HG03108 (cell line): ENCODE measurements at regions not wholly inside any gene's neighbourhood (a gene's known extent, or its start where the extent isn't known, plus 50 kb on each side); places are given as distances from the start of the nearest gene placed in this dataset.

Source experiments
- ATAC-seq: cut with Tn5 transposase; IDR thresholded peaks from one replicate; pipeline ENCODE4 v1.9.1; 2021; ENCODE audit warnings: moderate library complexity; ENCODE audit not compliant: unreplicated experiment

DNA sequence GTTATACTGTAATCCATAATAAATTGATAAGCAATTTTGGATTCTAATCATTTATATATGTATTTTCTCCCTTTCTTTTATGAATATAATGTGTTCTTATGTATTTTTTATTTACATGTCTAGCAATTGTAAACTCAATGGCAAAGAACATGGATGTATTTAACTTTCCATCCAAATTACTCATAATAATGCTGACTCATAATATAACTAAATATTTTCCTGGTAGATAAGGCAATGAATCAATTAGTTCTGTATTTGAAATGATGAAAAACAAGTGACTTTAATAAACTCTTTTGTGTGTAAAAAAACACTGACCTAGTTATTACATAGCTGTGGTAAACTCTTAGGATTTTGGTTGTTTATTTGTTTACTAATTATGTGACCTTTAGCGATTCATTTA is 211.2 kb downstream of the DTHD1 start:
- no peak for ATAC-seq

DNA sequence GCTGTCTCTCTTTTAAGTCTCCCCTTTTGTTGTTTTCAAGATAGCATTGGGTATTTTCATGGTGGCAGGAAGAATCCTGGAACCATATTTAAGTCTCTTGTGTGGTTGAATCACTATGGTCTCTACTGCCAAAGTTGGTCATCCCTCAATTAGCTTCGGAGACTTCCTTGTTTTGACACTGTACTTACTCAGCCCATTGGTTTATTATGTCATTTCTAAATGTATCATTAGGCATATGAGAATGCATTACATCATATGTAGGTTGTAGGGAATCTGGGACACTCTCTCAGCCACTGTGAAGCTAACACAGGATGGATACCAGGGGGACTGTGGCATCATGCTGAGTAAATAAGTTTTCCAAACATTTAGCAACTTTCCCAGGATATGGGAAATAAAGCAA is 211.8 kb downstream of the DTHD1 start:
- no peak for ATAC-seq

DNA sequence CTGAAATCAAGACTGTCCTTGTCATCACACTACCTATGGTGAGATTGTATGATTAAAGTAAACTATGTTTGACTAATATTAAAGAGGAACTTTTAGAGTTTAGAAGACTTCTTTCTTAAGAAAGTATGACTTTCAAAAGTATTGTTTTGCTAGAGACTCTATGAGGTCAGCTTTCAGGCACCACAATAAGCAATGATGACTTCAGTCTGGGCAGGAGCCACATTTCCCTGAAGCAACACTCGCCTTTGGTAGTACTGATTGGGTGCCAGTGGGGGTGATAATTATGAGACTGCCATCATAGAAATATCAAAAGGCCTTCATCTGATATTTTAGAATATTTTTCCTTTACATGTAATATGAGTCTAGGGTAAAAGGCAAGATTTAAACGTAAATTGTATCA is 212.6 kb downstream of the DTHD1 start:
- ATAC-seq, result no peak

DNA sequence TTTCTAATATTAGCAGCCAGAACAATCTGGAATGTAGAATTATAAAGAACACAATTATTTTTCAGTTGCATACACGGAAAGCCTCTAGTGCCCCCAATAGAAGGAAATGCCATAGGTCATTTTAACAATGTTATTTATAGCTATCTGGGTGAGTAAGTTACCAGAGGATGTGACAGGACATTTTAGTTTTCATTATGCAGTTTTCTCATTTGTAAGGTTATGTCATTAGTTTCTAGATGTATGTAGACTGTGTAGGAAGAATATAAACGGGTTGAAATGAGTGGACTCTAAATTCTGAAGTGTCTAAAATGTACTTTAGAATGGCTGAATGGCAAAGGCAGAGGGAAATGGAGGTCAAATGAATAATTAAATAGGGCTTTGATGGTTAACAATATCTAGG is 213.3 kb downstream of the DTHD1 start:
- ATAC-seq, result no peak

GRCh38 chr4:36502350-36502749 is 220.9 kb downstream of the DTHD1 start:
- ATAC-seq, result no peak

- no peak for ATAC-seq
Measured at GRCh38 chr4:36508394-36508793, 227.0 kb downstream of the DTHD1 start.

DNA sequence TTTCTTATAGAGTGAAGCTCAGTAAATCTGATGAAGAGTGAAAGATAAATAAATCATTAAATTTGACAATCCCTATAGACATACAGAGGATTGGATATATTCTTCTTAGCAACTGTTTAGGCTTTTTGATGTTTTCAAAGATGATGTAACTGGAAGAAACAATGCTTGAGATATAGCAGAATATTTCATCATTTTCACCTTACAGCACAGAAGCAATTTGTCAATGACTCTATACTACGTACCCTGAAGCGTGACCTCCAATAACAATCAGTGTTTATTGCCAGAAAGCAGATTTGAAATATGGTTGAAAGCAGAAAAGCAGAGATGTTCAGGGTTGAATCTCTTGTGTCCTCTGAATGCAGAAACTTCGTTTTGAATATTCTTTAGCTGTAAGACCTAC is 228.4 kb downstream of the DTHD1 start:
- no peak for ATAC-seq

- ATAC-seq, result no peak
Measured at GRCh38 chr4:36511785-36512184, 230.4 kb downstream of the DTHD1 start.

- no peak for ATAC-seq
Measured at GRCh38 chr4:36516522-36517095, 235.2 kb downstream of the DTHD1 start.

DNA sequence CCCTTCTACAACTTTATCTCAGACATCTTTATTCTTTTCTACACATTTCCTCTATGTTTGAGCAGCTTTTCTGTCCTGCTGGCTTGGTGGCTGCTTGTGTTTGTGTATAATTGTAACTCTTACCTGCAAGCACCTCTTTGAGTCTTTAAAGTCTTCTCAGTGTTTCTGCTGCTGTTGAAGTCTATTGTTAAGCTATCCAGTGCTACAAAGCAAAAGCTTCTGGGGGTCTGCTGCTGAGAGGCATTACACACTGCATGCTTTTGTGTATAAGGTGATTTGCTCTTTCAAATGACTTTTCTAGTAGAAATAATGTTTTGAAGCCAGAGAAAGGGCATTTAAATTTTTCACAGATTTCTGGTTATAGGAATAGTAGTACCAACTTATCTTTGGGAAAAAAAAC is 241.8 kb downstream of the DTHD1 start:
- ATAC-seq, result no peak

GRCh38 chr4:36532670-36533379 is 251.4 kb downstream of the DTHD1 start:
- ATAC-seq, result no peak

DNA sequence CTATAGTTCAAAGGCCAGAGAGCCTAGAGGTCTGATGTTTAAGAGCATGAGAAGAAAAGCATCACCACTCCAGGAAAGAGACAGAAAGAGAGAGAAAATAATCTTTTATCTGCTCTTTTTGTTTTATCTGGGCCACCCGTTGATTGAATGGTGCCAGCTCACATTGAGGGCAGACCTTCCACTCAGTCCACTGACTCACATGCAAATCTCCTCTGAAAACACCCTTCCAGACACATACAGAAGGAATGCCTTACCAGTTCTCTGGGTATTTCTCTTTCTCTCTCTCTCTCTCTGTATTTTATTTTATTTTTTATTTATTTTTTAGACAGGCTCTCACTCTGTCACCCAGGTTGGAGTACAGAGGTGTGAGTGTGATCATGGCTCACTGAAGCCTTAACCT is 252.5 kb downstream of the DTHD1 start:
- no peak for ATAC-seq

DNA sequence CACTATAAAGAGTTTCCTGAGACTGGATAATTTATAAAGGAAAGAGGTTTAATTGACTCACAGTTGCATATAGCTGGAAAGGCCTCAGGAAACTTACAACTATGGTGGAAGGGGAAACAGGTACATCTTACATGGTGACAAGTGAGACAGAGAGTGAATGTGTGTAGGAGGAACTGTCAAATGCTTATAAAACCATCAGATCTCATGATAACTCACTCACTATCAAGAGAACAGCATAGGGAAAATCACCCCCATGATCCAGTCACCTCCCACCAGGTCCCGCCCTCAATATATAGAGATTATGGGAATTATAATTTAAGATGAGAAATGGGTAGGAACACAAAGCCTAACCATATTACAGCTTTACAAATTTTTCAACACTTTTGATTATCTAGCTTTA is 266.0 kb downstream of the DTHD1 start:
- ATAC-seq, result no peak

DNA sequence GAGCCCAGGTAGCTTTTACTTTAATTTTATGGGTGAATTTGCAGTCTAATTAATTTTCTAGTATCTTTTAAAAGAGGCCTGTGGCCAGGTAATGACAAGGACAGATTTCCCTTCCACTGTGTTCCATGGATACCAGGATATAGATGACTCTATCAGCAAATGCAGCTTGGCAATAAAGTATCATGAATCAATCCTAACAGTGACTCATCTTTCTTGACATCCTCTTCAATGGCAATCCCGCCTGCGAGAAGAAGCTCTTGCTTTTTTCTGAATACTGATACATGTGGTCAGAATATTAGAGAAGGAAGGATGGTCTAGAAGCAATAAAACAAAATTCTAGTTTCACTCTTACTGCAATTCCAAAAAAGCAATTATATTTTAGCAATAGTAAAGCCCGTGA is 267.8 kb downstream of the DTHD1 start:
- ATAC-seq, result no peak

DNA sequence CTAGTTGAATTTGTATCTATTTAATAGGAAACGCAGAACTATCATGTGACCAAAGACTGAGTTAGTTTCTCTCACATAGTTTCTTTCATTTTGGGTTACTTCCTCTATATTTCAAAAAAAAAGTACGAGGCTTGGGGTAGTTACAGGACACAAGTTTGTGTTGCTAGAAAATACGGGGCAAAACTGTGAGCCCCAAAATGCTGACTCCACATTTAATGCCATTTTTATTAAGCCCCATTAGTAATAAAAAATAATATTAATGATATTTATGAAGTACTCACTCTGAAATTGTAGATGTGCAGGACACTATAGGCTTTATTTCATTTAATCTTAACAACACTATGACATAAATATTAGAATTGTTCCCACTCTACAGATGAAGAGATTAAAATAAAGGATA is 268.6 kb downstream of the DTHD1 start:
- ATAC-seq, result no peak

- peak; percentile 92 for ATAC-seq
Measured at GRCh38 chr4:36551697-36552214, 270.3 kb downstream of the DTHD1 start.

DNA sequence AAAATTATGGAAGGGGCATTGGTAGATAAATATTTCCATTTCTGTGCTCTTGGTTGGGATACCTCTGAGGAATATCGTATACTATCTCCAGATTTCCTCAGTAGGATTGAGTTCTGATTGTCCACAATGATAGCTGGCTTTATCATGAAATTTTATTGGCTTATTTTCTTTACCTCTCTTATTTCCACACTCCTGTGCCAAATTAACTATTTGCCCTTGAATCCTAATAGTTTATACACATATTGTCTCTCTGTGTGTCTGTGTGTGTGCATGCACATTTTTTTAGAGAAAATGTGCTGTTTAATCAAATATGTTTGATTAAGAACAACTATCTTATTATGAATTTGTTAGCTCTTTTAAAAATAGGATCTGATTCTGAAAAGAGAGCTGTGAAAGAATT is 271.6 kb downstream of the DTHD1 start:
- no peak for ATAC-seq

GRCh38 chr4:36553453-36553852 is 272.0 kb downstream of the DTHD1 start:
- no peak for ATAC-seq

- no peak for ATAC-seq
Measured at GRCh38 chr4:36556984-36557383, 275.6 kb downstream of the DTHD1 start.

DNA sequence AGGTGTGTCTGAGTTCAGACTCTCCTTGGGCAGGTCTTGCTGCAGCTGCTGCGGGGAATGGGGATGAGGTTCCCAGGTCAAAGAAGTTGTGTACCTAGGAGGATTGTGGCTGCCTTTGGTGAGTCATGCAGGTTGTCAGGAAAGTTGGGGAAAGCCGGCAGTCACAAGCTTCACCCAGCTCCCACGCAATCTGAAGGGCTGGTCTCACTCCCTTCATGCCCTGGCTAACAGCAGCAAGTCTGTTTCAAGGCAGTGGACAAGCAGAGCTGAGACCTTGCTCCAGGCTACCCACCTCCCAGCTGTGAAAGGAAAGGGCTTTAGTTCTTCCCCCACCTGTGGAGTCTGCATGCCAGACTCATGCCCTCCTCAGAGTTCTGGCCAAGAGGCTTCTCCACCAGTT is 287.2 kb downstream of the DTHD1 start:
- ATAC-seq, result no peak

GRCh38 chr4:36573441-36573840 is 292.0 kb downstream of the DTHD1 start:
- ATAC-seq, result no peak

DNA sequence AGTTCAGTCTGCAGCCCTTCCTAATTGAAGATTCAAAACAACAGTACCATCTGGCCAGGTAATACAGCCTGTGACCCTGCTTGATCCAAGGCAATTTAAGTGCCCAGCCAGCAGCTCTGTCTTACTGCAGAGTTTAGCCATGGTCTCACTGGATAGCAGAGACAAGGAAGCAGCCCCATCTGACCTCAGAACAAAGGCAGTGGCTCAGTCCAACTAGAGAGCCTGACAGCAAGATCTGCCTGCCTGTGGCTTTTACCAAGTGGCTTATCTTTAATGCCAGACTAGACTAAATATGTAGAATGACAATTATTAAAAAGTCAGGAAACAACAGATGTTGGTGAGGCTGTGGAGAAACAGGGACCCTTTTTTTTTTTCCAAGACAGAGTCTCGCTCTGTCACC is 293.4 kb downstream of the DTHD1 start:
- no peak for ATAC-seq

GRCh38 chr4:36582198-36582597 is 300.8 kb downstream of the DTHD1 start:
- ATAC-seq, result no peak
